Thyroid gland (tissue), 4 donors: ENCODE measurements at regions not wholly inside any gene's neighbourhood (a gene's known extent, or its start where the extent isn't known, plus 50 kb on each side); places are given as distances from the start of the nearest gene placed in this dataset.
"Not testable (repeated sequence)": the region's sequence is repeated elsewhere in the genome, so short reads cannot be mapped to it uniquely, and the experiment has no call there.

Experiments
- DNase-seq, 2 donors: peaks; one replicate each; pipeline ENCODE4 v3.0.0-alpha.2; 2019
- H3K27ac ChIP-seq, 3 donors: fragments of 200-600 bp; sonication (generic); 1 replicate in 2 of 3; 2 replicates in 1 of 3; pipeline ENCODE4 v1.5.1; 2016 to 2019; ENCODE audit warnings: mild to moderate bottlenecking in 1 of 3, moderate library complexity in 1 of 3
- H3K27me3 ChIP-seq: fragments of 200-600 bp; sonication (generic); one replicate; pipeline ENCODE4 v1.5.1; 2019
- H3K36me3 ChIP-seq, 2 donors: fragments of 200-600 bp; sonication (generic); one replicate each; pipeline ENCODE4 v1.5.1; 2016 to 2019
- H3K4me1 ChIP-seq, 2 donors: fragments of 200-600 bp; sonication (generic); one replicate each; pipeline ENCODE4 v1.5.1; 2017 to 2019
- H3K4me3 ChIP-seq, 3 donors: fragments of 200-600 bp; sonication (generic); replicated peaks in 1 of 3; 1 replicate in 2 of 3; 2 replicates in 1 of 3; pipeline ENCODE4 v1.5.1; 2016; ENCODE audit warnings: mild to moderate bottlenecking in 1 of 3
- H3K9me3 ChIP-seq: fragments of 200-600 bp; sonication (generic); one replicate; pipeline ENCODE4 v1.5.1; 2017
- POLR2A ChIP-seq, 2 donors: fragments of 450-650 bp; IDR thresholded peaks; one replicate each; pipeline ENCODE4 v1.6.1; 2017; ENCODE audit warnings: antibody characterized with exemption in 2 of 2, mild to moderate bottlenecking in 2 of 2, moderate library complexity in 1 of 2
- WGBS, 2 donors: methylation state at CpG; one replicate each; pipeline ENCODE4 v1.1.5; 2017; 5-methylcytosine and 5-hydroxymethylcytosine counted together
- intact Hi-C: fragments of 100-400 bp; cut with DNase I; formaldehyde crosslinking; loops from one replicate; pipeline ENCODE4 v1.15.1; 2023
- TF ChIP-seq, protein P1 (sequence below), 6 experiments: fragments of 200-600 bp in 3 of 6; fragments of 450-650 bp in 3 of 6; sonication (generic) in 3 of 6; IDR thresholded peaks; one replicate each; pipeline ENCODE4 v1.5.1; 2016 to 2019; ENCODE audit warnings: antibody characterized with exemption in 6 of 6, mild to moderate bottlenecking in 2 of 6, inconsistent platforms in 1 of 6, moderate library complexity in 1 of 6

DNA sequence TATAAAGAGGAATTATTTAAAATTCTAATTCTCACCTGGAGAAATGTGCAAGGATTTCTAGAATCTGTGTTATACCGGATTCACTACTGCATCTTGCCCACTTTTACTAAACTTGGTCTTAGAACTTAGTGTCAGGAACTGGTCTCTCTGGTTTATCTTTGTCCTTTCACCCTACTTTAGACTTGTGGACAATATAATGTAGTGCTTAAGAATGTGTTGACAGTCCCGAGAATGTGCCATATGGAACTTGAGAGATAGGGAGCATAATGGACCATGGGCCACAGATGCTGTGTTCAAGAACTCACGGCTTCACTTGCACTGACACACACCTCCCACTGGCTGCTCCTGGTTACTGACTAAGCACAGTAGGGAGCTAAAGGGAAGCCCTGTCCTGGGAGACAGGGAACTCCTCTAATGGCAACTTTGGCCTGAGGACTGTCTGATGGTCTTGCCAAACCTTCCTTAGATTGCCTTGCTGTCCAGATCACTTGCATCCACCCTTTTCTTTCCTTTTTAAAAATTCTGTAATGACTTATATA, 476.0 kb upstream of the CHD1 start:
- intact Hi-C loops, H3K4me3 ChIP-seq, DNase-seq, H3K27me3 ChIP-seq, H3K9me3 ChIP-seq, H3K36me3 ChIP-seq, H3K27ac ChIP-seq, H3K4me1 ChIP-seq: not testable (repeated sequence)
- 90 to 94% methylated on average over 3 of the region's 3 CpGs for WGBS, 2 donors

DNA sequence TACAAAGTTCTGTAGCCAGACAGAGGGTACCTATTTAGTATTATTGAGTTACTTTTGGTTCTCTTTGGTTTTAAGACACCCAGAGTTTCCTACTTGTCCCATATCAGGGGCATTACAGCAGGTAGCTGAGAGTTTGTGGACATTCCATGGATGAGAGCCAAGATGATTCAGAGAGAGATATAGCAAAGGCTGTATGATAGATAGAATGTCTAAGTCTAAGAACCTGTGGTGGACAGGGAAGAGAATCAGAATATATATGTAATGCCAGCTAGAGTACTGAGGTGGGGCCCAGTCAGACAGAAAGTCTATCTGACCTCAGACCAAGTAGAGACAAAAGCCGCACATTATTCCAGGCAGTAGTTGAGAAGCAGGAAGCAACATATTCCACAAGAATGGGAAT, 471.8 kb upstream of the CHD1 start:
- H3K4me3 ChIP-seq, H3K9me3 ChIP-seq, H3K27me3 ChIP-seq, H3K4me1 ChIP-seq, H3K27ac ChIP-seq, intact Hi-C loops, H3K36me3 ChIP-seq, DNase-seq: not testable (repeated sequence)
- WGBS, 2 donors = 92 to 94% methylated on average over 1 of the region's 1 CpG

DNA sequence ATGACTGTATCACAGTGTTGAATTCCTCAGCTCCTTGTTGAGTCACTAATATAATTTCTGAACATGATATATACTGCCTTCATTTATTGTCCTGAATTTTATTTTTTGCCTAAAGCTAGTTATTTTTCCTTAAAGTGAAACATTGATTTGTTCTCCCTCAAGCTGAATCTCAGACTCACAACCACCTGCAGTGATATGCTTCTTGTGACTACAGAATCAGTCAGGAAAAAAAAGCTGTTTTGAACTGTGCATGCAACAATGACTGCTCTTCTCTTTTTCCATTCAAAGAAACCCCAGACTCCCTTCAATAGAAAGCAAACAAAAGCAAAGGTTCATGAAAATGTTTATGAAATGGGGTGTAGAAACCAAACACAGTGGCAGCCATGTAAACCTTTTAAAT, 470.2 kb upstream of the CHD1 start:
- H3K4me1 ChIP-seq = no peaks in the 10 kb centered on the region
- no peaks in the 10 kb centered on the region for H3K36me3 ChIP-seq
- no peak for DNase-seq
- no peaks in the 10 kb centered on the region for H3K9me3 ChIP-seq
- no peaks in the 10 kb centered on the region for H3K27me3 ChIP-seq
- no peak overlapping the region for H3K27ac ChIP-seq
- TF ChIP-seq, protein P1, sequence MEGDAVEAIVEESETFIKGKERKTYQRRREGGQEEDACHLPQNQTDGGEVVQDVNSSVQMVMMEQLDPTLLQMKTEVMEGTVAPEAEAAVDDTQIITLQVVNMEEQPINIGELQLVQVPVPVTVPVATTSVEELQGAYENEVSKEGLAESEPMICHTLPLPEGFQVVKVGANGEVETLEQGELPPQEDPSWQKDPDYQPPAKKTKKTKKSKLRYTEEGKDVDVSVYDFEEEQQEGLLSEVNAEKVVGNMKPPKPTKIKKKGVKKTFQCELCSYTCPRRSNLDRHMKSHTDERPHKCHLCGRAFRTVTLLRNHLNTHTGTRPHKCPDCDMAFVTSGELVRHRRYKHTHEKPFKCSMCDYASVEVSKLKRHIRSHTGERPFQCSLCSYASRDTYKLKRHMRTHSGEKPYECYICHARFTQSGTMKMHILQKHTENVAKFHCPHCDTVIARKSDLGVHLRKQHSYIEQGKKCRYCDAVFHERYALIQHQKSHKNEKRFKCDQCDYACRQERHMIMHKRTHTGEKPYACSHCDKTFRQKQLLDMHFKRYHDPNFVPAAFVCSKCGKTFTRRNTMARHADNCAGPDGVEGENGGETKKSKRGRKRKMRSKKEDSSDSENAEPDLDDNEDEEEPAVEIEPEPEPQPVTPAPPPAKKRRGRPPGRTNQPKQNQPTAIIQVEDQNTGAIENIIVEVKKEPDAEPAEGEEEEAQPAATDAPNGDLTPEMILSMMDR (IDR thresholded peaks at IDR 0.05) = no peak
- TF ChIP-seq POLR2A (IDR thresholded peaks at IDR 0.05) = no peak
- intact Hi-C loops = no loop called here
- no peak overlapping the region for H3K4me3 ChIP-seq

DNA sequence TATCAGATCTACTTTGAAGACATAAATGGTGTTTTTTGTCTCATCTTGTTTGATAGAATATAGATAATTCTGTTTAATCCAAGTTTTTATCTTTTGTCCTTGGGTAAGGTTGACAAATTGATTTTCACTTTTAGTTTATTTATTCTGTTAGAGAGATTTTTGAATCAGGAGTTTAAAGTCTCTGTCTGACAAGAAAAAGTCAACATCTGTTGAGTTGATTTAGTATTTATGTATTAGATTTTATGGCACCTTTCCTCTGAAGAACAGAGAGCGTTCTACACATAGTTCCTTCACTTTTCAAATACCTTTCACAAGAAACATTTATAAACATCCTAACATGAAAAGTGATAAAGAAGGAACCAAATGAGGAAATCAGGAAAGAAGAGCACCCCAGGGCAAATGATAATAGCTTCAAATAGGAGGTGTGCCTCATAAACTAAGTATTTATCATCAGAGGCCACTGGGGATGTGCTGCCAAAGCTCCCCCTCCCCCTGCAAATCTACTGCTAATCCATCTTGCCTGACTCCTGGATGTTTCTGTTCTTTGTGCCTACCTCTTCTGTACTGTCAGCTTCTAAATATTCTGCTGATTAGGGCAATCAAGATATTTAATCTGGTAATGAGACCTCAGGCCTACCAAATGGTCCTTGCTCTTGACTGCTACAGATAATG, 457.7 kb upstream of the CHD1 start:
- Histone ChIP-seq H3K27ac (no peak overlapping the region), H3K4me1 (no peaks in the 10 kb centered on the region), H3K36me3 (no peaks in the 10 kb centered on the region), H3K9me3 (no peaks in the 10 kb centered on the region), H3K27me3 (no peaks in the 10 kb centered on the region), H3K4me3 (no peak overlapping the region)
- 84 to 86% methylated on average over 1 of the region's 1 CpG for WGBS, 2 donors
- intact Hi-C loops = no loop called here
- TF ChIP-seq, protein P1 (IDR thresholded peaks at IDR 0.05) = no peak
- no peak for TF ChIP-seq POLR2A (IDR thresholded peaks at IDR 0.05)
- no peak for DNase-seq

DNA sequence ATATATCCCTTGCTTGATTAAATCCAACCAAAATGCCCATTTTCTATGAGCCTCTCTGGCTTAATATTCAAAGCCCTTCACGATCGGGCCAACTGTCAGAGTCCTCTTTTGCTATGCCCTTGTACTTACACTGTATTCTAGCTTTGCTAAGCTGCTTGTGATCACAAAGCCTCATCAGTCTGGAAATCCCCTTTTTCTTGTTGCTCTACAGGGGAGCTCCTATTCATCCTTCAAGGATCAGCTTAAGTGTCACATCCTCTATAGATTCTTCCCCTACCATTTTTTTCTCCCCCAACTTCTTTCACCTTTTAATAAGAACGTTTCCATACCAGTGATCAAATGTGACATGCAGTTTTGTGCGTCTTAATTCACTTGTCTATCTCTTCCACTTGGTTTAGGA, 450.4 kb upstream of the CHD1 start:
- H3K36me3 ChIP-seq = no peaks in the 10 kb centered on the region
- no peak overlapping the region for H3K27ac ChIP-seq
- H3K27me3 ChIP-seq = no peaks in the 10 kb centered on the region
- no peak for DNase-seq
- intact Hi-C loops = no loop called here
- TF ChIP-seq POLR2A (IDR thresholded peaks at IDR 0.05) = no peak
- TF ChIP-seq, protein P1 (IDR thresholded peaks at IDR 0.05) = no peak
- H3K4me3 ChIP-seq = no peak overlapping the region
- H3K9me3 ChIP-seq = no peaks in the 10 kb centered on the region
- no peaks in the 10 kb centered on the region for H3K4me1 ChIP-seq
- 54 to 56% methylated on average over 4 of the region's 4 CpGs for WGBS, 2 donors

DNA sequence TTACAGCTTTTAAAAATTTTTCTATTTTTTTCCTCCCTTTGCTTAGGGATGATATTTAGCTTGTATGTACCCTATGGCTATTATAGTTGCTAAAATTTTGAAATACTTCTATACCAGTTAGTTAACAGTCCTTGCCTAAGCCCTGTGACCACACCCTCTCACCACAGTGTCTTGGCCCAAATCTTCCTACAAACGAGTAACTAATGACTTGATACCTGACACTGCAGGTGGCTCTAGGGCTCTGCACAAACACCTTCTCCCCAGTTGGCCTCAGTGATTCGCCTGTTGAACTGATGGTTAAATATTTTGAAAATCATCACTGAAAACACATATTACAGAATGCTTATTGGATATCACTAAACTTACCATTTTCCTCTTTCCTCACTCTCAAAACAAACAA, 449.6 kb upstream of the CHD1 start:
- Histone ChIP-seq H3K4me1 (no peaks in the 10 kb centered on the region), H3K27ac (no peak overlapping the region), H3K4me3 (no peak overlapping the region), H3K27me3 (no peaks in the 10 kb centered on the region), H3K36me3 (no peaks in the 10 kb centered on the region), H3K9me3 (no peaks in the 10 kb centered on the region)
- 35 to 48% methylated on average over 2 of the region's 2 CpGs for WGBS, 2 donors
- intact Hi-C loops = no loop called here
- TF ChIP-seq POLR2A (IDR thresholded peaks at IDR 0.05) = no peak
- TF ChIP-seq, protein P1 (IDR thresholded peaks at IDR 0.05) = no peak
- DNase-seq = no peak
